Neural cell (in vitro differentiated cells): ENCODE measurements at regions not wholly inside any gene's neighbourhood (a gene's known extent, or its start where the extent isn't known, plus 50 kb on each side); places are given as distances from the start of the nearest gene placed in this dataset.

Source experiments
- H2AFZ ChIP-seq: fragments of 200-600, 300-800 bp; sonication (generic), shearing (Covaris generic); 2 replicates; pipeline ENCODE4 v1.6.0; 2014; ENCODE audit warnings: low read depth, mild to moderate bottlenecking, antibody characterized with exemption, low read length, moderate library complexity
- H3F3A ChIP-seq: fragments of 200-600 bp; shearing (Covaris generic); 2 replicates; pipeline ENCODE4 v1.6.1; 2016; ENCODE audit warnings: mild to moderate bottlenecking, moderate library complexity, mixed read lengths, antibody characterized with exemption, low read length; ENCODE audit not compliant: insufficient read depth, poor library complexity, severe bottlenecking
- H3K27ac ChIP-seq: fragments of 200-600, 300-800 bp; sonication (generic), shearing (Covaris generic); 2 replicates; pipeline ENCODE4 v1.5.1; 2014; ENCODE audit warnings: mild to moderate bottlenecking, low read length, moderate library complexity
- H3K27me3 ChIP-seq: fragments of 300-800, 200-600 bp; sonication (generic), shearing (Covaris generic); 2 replicates; pipeline ENCODE4 v1.6.0; 2014; ENCODE audit warnings: mild to moderate bottlenecking, low read depth, low read length, moderate library complexity; ENCODE audit not compliant: insufficient read depth
- H3K36me3 ChIP-seq: fragments of 300-800, 200-600 bp; sonication (generic), shearing (Covaris generic); 2 replicates; pipeline ENCODE4 v1.5.1; 2014; ENCODE audit warnings: mild to moderate bottlenecking, antibody characterized with exemption, low read length, moderate library complexity; ENCODE audit not compliant: insufficient read depth
- H3K4me2 ChIP-seq: fragments of 300-800, 200-600 bp; sonication (generic), shearing (Covaris generic); 2 replicates; pipeline ENCODE4 v1.6.0; 2014; ENCODE audit warnings: mild to moderate bottlenecking, low read length
- H3K4me3 ChIP-seq: fragments of 300-800, 200-600 bp; sonication (generic), shearing (Covaris generic); 2 replicates; pipeline ENCODE4 v1.5.1; 2014; ENCODE audit warnings: mild to moderate bottlenecking, low read length, moderate library complexity
- H3K79me2 ChIP-seq: fragments of 200-600 bp; shearing (Covaris generic); replicated peaks from 2 replicates; pipeline ENCODE4 v1.6.0; 2014; ENCODE audit warnings: mild to moderate bottlenecking, low read length, moderate library complexity; ENCODE audit not compliant: insufficient read depth
- H3K9ac ChIP-seq: fragments of 300-800, 200-600 bp; sonication (generic), shearing (Covaris generic); 2 replicates; pipeline ENCODE4 v1.6.1; 2016; ENCODE audit warnings: mild to moderate bottlenecking, low read length, mixed read lengths
- H3K9me2 ChIP-seq: fragments of 200-600 bp; shearing (Covaris generic); 2 replicates; pipeline ENCODE4 v1.6.1; 2016; ENCODE audit warnings: mild to moderate bottlenecking, low read length, mixed read lengths; ENCODE audit not compliant: insufficient read depth
- H3K9me3 ChIP-seq: fragments of 200-600, 300-800 bp; sonication (generic), shearing (Covaris generic); 2 replicates; pipeline ENCODE4 v1.6.1; 2016; ENCODE audit warnings: mild to moderate bottlenecking, mixed run types, low read length, moderate library complexity, mixed read lengths
- H4K20me1 ChIP-seq: fragments of 200-600 bp; shearing (Covaris generic); 2 replicates; pipeline ENCODE4 v1.6.1; 2016; ENCODE audit warnings: mild to moderate bottlenecking, mixed run types; ENCODE audit not compliant: insufficient read depth
- EP300 ChIP-seq: fragments of 450-650 bp; conservative IDR thresholded peaks from 2 replicates; pipeline ENCODE4 v1.6.1; 2014; ENCODE audit warnings: antibody characterized with exemption, mild to moderate bottlenecking, moderate library complexity; ENCODE audit not compliant: poor library complexity, severe bottlenecking
- EZH2 ChIP-seq: fragments of 200-600, 300-800 bp; shearing (Covaris generic), sonication (generic); IDR thresholded peaks from 2 replicates; pipeline ENCODE4 v1.6.1; 2014; ENCODE audit warnings: antibody characterized with exemption, low read length, borderline replicate concordance, mild to moderate bottlenecking; ENCODE audit not compliant: insufficient read depth, poor library complexity, severe bottlenecking
- MXI1 ChIP-seq: fragments of 450-650 bp; conservative IDR thresholded peaks from 2 replicates; pipeline ENCODE4 v1.6.1; 2014; ENCODE audit warnings: antibody characterized with exemption, mild to moderate bottlenecking; ENCODE audit not compliant: poor library complexity, severe bottlenecking
- POLR2AphosphoS5 ChIP-seq: IDR thresholded peaks from 2 replicates; pipeline ENCODE4 v1.6.1; 2012
- RAD21 ChIP-seq: fragments of 450-650 bp; conservative IDR thresholded peaks from 2 replicates; pipeline ENCODE4 v1.6.1; 2014; ENCODE audit warnings: antibody characterized with exemption, mild to moderate bottlenecking, moderate library complexity
- SMC3 ChIP-seq: fragments of 450-650 bp; conservative IDR thresholded peaks from 2 replicates; pipeline ENCODE4 v1.6.1; 2014; ENCODE audit warnings: antibody characterized with exemption, mild to moderate bottlenecking, moderate library complexity; ENCODE audit not compliant: poor library complexity
- TAF1 ChIP-seq: IDR thresholded peaks from 2 replicates; pipeline ENCODE4 v1.6.1; 2012; ENCODE audit warnings: low read depth
- TF ChIP-seq, protein P1 (sequence below): fragments of 450-650 bp; IDR thresholded peaks from 2 replicates; pipeline ENCODE4 v1.5.1; 2014; ENCODE audit warnings: antibody characterized with exemption, mild to moderate bottlenecking, moderate library complexity; ENCODE audit not compliant: poor library complexity, severe bottlenecking
- TF ChIP-seq, protein P2 (sequence below): IDR thresholded peaks from 2 replicates; pipeline ENCODE4 v1.6.1; 2012; ENCODE audit warnings: borderline replicate concordance

- no peaks in the 10 kb centered on the region for H3K36me3 ChIP-seq
- H2AFZ ChIP-seq, result no peak overlapping the region
- no peak overlapping the region for H3K4me2 ChIP-seq
- no peak overlapping the region for H3K9ac ChIP-seq
- no peaks in the 10 kb centered on the region for H3K27me3 ChIP-seq
- H3K27ac ChIP-seq, result no peak overlapping the region
- H3K9me3 ChIP-seq, result no peaks in the 10 kb centered on the region
- no peaks in the 10 kb centered on the region for H3F3A ChIP-seq
- H4K20me1 ChIP-seq, result no peaks in the 10 kb centered on the region
- H3K79me2 ChIP-seq, result no peaks in the 10 kb centered on the region
- H3K9me2 ChIP-seq, result no peaks in the 10 kb centered on the region
- no peak for TF ChIP-seq POLR2AphosphoS5
- no peak for TF ChIP-seq EP300
- TF ChIP-seq EZH2, result no peak
- no peak for TF ChIP-seq RAD21
- TF ChIP-seq SMC3, result no peak
- TF ChIP-seq, protein P1, sequence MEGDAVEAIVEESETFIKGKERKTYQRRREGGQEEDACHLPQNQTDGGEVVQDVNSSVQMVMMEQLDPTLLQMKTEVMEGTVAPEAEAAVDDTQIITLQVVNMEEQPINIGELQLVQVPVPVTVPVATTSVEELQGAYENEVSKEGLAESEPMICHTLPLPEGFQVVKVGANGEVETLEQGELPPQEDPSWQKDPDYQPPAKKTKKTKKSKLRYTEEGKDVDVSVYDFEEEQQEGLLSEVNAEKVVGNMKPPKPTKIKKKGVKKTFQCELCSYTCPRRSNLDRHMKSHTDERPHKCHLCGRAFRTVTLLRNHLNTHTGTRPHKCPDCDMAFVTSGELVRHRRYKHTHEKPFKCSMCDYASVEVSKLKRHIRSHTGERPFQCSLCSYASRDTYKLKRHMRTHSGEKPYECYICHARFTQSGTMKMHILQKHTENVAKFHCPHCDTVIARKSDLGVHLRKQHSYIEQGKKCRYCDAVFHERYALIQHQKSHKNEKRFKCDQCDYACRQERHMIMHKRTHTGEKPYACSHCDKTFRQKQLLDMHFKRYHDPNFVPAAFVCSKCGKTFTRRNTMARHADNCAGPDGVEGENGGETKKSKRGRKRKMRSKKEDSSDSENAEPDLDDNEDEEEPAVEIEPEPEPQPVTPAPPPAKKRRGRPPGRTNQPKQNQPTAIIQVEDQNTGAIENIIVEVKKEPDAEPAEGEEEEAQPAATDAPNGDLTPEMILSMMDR, result no peak
- no peak for TF ChIP-seq MXI1
- TF ChIP-seq TAF1, result no peak
- TF ChIP-seq, protein P2, sequence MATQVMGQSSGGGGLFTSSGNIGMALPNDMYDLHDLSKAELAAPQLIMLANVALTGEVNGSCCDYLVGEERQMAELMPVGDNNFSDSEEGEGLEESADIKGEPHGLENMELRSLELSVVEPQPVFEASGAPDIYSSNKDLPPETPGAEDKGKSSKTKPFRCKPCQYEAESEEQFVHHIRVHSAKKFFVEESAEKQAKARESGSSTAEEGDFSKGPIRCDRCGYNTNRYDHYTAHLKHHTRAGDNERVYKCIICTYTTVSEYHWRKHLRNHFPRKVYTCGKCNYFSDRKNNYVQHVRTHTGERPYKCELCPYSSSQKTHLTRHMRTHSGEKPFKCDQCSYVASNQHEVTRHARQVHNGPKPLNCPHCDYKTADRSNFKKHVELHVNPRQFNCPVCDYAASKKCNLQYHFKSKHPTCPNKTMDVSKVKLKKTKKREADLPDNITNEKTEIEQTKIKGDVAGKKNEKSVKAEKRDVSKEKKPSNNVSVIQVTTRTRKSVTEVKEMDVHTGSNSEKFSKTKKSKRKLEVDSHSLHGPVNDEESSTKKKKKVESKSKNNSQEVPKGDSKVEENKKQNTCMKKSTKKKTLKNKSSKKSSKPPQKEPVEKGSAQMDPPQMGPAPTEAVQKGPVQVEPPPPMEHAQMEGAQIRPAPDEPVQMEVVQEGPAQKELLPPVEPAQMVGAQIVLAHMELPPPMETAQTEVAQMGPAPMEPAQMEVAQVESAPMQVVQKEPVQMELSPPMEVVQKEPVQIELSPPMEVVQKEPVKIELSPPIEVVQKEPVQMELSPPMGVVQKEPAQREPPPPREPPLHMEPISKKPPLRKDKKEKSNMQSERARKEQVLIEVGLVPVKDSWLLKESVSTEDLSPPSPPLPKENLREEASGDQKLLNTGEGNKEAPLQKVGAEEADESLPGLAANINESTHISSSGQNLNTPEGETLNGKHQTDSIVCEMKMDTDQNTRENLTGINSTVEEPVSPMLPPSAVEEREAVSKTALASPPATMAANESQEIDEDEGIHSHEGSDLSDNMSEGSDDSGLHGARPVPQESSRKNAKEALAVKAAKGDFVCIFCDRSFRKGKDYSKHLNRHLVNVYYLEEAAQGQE, result no peak
- no peak overlapping the region for H3K4me3 ChIP-seq
Measured at GRCh38 chr18:75777630-75778029, 350.1 kb upstream of the SMIM21 start.

DNA sequence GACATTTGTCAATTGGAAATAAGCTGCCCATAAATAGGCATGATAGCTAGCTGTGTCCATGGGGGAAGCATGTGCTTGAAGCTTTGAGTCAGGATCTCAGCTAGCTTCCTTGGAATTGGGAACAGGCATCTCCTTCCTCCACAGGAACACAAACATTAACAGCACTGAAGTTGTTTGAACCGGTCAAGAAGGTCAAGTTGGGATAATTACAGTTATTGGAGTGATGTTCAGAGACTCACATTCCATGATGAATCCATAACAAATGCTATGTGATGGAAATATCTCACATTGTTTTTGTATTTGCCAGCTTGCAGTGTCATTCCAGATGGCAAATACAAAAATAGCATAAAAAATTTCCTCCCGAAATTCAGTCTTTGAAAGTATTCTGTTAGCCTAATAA, 347.6 kb upstream of the SMIM21 start:
- no peak overlapping the region for H3K4me3 ChIP-seq
- H3K9me2 ChIP-seq, result no peaks in the 10 kb centered on the region
- H3K36me3 ChIP-seq, result no peaks in the 10 kb centered on the region
- no peaks in the 10 kb centered on the region for H3K9me3 ChIP-seq
- H3K27ac ChIP-seq, result no peak overlapping the region
- H3K27me3 ChIP-seq, result no peaks in the 10 kb centered on the region
- H3K9ac ChIP-seq, result no peak overlapping the region
- no peak overlapping the region for H3K4me2 ChIP-seq
- no peaks in the 10 kb centered on the region for H4K20me1 ChIP-seq
- TF ChIP-seq POLR2AphosphoS5, result no peak
- TF ChIP-seq, protein P1, result no peak
- TF ChIP-seq SMC3, result no peak
- TF ChIP-seq EP300, result no peak
- TF ChIP-seq MXI1, result no peak
- TF ChIP-seq TAF1, result no peak
- no peak for TF ChIP-seq RAD21
- TF ChIP-seq EZH2, result no peak
- TF ChIP-seq, protein P2, result no peak
- H2AFZ ChIP-seq, result no peak overlapping the region
- H3F3A ChIP-seq, result no peaks in the 10 kb centered on the region
- no peaks in the 10 kb centered on the region for H3K79me2 ChIP-seq
